Ascending aorta (tissue), 2 donors: ENCODE measurements at regions not wholly inside any gene's neighbourhood (a gene's known extent, or its start where the extent isn't known, plus 50 kb on each side); places are given as distances from the start of the nearest gene placed in this dataset.
"Not testable (repeated sequence)": the region's sequence is repeated elsewhere in the genome, so short reads cannot be mapped to it uniquely, and the experiment has no call there.

Experiments used
- DNase-seq, 2 donors: peaks; one replicate each; pipeline ENCODE4 v3.0.0-alpha.2; 2019; ENCODE audit warnings: low spot score in 2 of 2
- H3K27ac ChIP-seq, 2 donors: fragments of 200-600 bp; sonication (generic); one replicate each; pipeline ENCODE4 v1.5.1; 2016 to 2017; ENCODE audit warnings: mild to moderate bottlenecking in 1 of 2
- H3K27me3 ChIP-seq: fragments of 200-600 bp; sonication (generic); one replicate; pipeline ENCODE4 v1.5.1; 2017
- H3K36me3 ChIP-seq, 2 donors: fragments of 200-600 bp; sonication (generic); one replicate each; pipeline ENCODE4 v1.5.1; 2016
- H3K4me1 ChIP-seq, 2 donors: fragments of 200-600 bp; sonication (generic); one replicate each; pipeline ENCODE4 v1.5.1; 2016 to 2017; ENCODE audit warnings: mild to moderate bottlenecking in 1 of 2
- H3K4me3 ChIP-seq, 2 donors: fragments of 200-600 bp; sonication (generic); one replicate each; pipeline ENCODE4 v1.5.1; 2016 to 2017; ENCODE audit warnings: mild to moderate bottlenecking in 1 of 2
- H3K9me3 ChIP-seq, 2 donors: fragments of 200-600 bp; sonication (generic); one replicate each; pipeline ENCODE4 v1.5.1; 2016
- intact Hi-C: fragments of 100-400 bp; cut with DNase I; formaldehyde crosslinking; loops from one replicate; pipeline ENCODE4 v1.15.1; 2023

- H3K4me1 ChIP-seq, DNase-seq, H3K4me3 ChIP-seq, H3K27me3 ChIP-seq, H3K36me3 ChIP-seq, H3K27ac ChIP-seq, intact Hi-C loops, H3K9me3 ChIP-seq: not testable (repeated sequence)
Measured at GRCh38 chr9:40097992-40098391, 742.5 kb downstream of the SPATA31A1 start.

GRCh38 chr9:40106003-40106782, 750.7 kb downstream of the SPATA31A1 start:
- H3K27ac ChIP-seq: peak overlapping the region; percentile 40 to 80
- DNase-seq: peak in 1 of 2 donors; percentile 21
- H3K4me3 ChIP-seq: peak overlapping the region in 1 of 2 donors; percentile 76

GRCh38 chr9:40106783-40107248, 751.3 kb downstream of the SPATA31A1 start:
- H3K9me3 ChIP-seq, DNase-seq, intact Hi-C loops, H3K27me3 ChIP-seq, H3K4me1 ChIP-seq, H3K36me3 ChIP-seq: not testable (repeated sequence)
- Histone ChIP-seq H3K27ac (peak overlapping the region in 1 of 2 donors; percentile 80), H3K4me3 (peak overlapping the region in 1 of 2 donors; percentile 76)

More at GRCh38 chr9:40106003-40106782, 750.7 kb downstream of the SPATA31A1 start:
- H3K9me3 ChIP-seq, intact Hi-C loops, H3K4me1 ChIP-seq, H3K27me3 ChIP-seq, H3K36me3 ChIP-seq: not testable (repeated sequence)

GRCh38 chr9:40107251-40107650, 751.8 kb downstream of the SPATA31A1 start:
- peak overlapping the region in 1 of 2 donors; percentile 76 for H3K4me3 ChIP-seq
- H3K4me1 ChIP-seq, H3K27ac ChIP-seq, intact Hi-C loops, DNase-seq, H3K27me3 ChIP-seq, H3K36me3 ChIP-seq, H3K9me3 ChIP-seq: not testable (repeated sequence)

GRCh38 chr9:40108465-40108864, 753.0 kb downstream of the SPATA31A1 start:
- intact Hi-C loops, H3K4me3 ChIP-seq, H3K27me3 ChIP-seq, H3K9me3 ChIP-seq, H3K27ac ChIP-seq, H3K4me1 ChIP-seq, H3K36me3 ChIP-seq, DNase-seq: not testable (repeated sequence)

- H3K4me3 ChIP-seq, H3K4me1 ChIP-seq, H3K9me3 ChIP-seq, H3K27ac ChIP-seq, DNase-seq, H3K27me3 ChIP-seq, H3K36me3 ChIP-seq, intact Hi-C loops: not testable (repeated sequence)
Measured at GRCh38 chr9:40110751-40111150, 755.3 kb downstream of the SPATA31A1 start.

- H3K27me3 ChIP-seq, H3K9me3 ChIP-seq, H3K36me3 ChIP-seq, intact Hi-C loops, DNase-seq, H3K4me3 ChIP-seq, H3K27ac ChIP-seq, H3K4me1 ChIP-seq: not testable (repeated sequence)
Measured at GRCh38 chr9:40111571-40111970, 756.1 kb downstream of the SPATA31A1 start.

- H3K27ac ChIP-seq, DNase-seq, H3K4me3 ChIP-seq, intact Hi-C loops, H3K4me1 ChIP-seq, H3K36me3 ChIP-seq, H3K27me3 ChIP-seq, H3K9me3 ChIP-seq: not testable (repeated sequence)
Measured at GRCh38 chr9:40130598-40130997, 775.1 kb downstream of the SPATA31A1 start.

- DNase-seq, H3K27me3 ChIP-seq, H3K27ac ChIP-seq, H3K4me1 ChIP-seq, H3K36me3 ChIP-seq, intact Hi-C loops, H3K9me3 ChIP-seq, H3K4me3 ChIP-seq: not testable (repeated sequence)
Measured at GRCh38 chr9:40169204-40169603, 813.7 kb downstream of the SPATA31A1 start.

- H3K36me3 ChIP-seq, H3K27me3 ChIP-seq, intact Hi-C loops, H3K4me1 ChIP-seq, H3K4me3 ChIP-seq, DNase-seq, H3K9me3 ChIP-seq, H3K27ac ChIP-seq: not testable (repeated sequence)
Measured at GRCh38 chr9:40173316-40173715, 817.8 kb downstream of the SPATA31A1 start.

GRCh38 chr9:40174035-40174434, 818.6 kb downstream of the SPATA31A1 start:
- H3K9me3 ChIP-seq, DNase-seq, H3K4me1 ChIP-seq, H3K36me3 ChIP-seq, H3K27me3 ChIP-seq, intact Hi-C loops, H3K4me3 ChIP-seq, H3K27ac ChIP-seq: not testable (repeated sequence)

- H3K4me1 ChIP-seq, H3K9me3 ChIP-seq, intact Hi-C loops, H3K27ac ChIP-seq, H3K27me3 ChIP-seq, H3K36me3 ChIP-seq, DNase-seq, H3K4me3 ChIP-seq: not testable (repeated sequence)
Measured at GRCh38 chr9:40177403-40177802, 821.9 kb downstream of the SPATA31A1 start.

- H3K9me3 ChIP-seq, H3K4me1 ChIP-seq, H3K27ac ChIP-seq, H3K36me3 ChIP-seq, DNase-seq, H3K27me3 ChIP-seq, H3K4me3 ChIP-seq, intact Hi-C loops: not testable (repeated sequence)
Measured at GRCh38 chr9:40191403-40191802, 835.9 kb downstream of the SPATA31A1 start.

- H3K4me1 ChIP-seq, DNase-seq, H3K27ac ChIP-seq, intact Hi-C loops, H3K27me3 ChIP-seq, H3K4me3 ChIP-seq, H3K36me3 ChIP-seq, H3K9me3 ChIP-seq: not testable (repeated sequence)
Measured at GRCh38 chr9:40192162-40192561, 836.7 kb downstream of the SPATA31A1 start.
